HG03442 (cell line): ENCODE measurements at regions not wholly inside any gene's neighbourhood (a gene's known extent, or its start where the extent isn't known, plus 50 kb on each side); places are given as distances from the start of the nearest gene placed in this dataset.

Source experiments
- ATAC-seq: cut with Tn5 transposase; IDR thresholded peaks from one replicate; pipeline ENCODE4 v1.9.1; 2021; ENCODE audit warnings: mild to moderate bottlenecking, moderate library complexity; ENCODE audit not compliant: unreplicated experiment

GRCh38 chr5:88377240-88377639, 108.6 kb upstream of the TMEM161B start:
- ATAC-seq: no peak

GRCh38 chr5:88376728-88377127, 108.1 kb upstream of the TMEM161B start:
- no peak for ATAC-seq

- no peak for ATAC-seq
Observed at GRCh38 chr5:88374391-88374790, 105.7 kb upstream of the TMEM161B start.

GRCh38 chr5:88370824-88371223, 102.2 kb upstream of the TMEM161B start:
- ATAC-seq: no peak

GRCh38 chr5:88368201-88368600, 99.6 kb upstream of the TMEM161B start:
- ATAC-seq: no peak

GRCh38 chr5:88364991-88365390, 96.3 kb upstream of the TMEM161B start:
- ATAC-seq: no peak

- ATAC-seq: no peak
Observed at GRCh38 chr5:88355490-88356050, 86.9 kb upstream of the TMEM161B start.

GRCh38 chr5:88325868-88326267, 57.2 kb upstream of the TMEM161B start:
- ATAC-seq: no peak

- ATAC-seq: no peak
Observed at GRCh38 chr5:88322785-88323184, 54.1 kb upstream of the TMEM161B start.
